GM12878 (cell line): ENCODE measurements at regions not wholly inside any gene's neighbourhood (a gene's known extent, or its start where the extent isn't known, plus 50 kb on each side); places are given as distances from the start of the nearest gene placed in this dataset.

Source experiments
- EP300 ChIP-seq, 2 experiments: fragments of 150-350 bp in 1 of 2; IDR thresholded peaks; 2 replicates each; pipeline ENCODE4 v1.6.1; 2011 to 2012; ENCODE audit warnings: low read depth in 2 of 2, low read length in 2 of 2, borderline replicate concordance in 1 of 2, improper control_type of control experiment in 1 of 2, inconsistent platforms in 1 of 2; ENCODE audit not compliant: control insufficient read depth in 1 of 2
- EZH2 ChIP-seq: IDR thresholded peaks from 2 replicates; pipeline ENCODE4 v1.6.1; 2012; ENCODE audit warnings: low read depth, mild to moderate bottlenecking, control low read depth, inconsistent platforms, low read length, borderline replicate concordance; ENCODE audit not compliant: control insufficient read depth
- MEF2B ChIP-seq: fragments of 450-650 bp; IDR thresholded peaks from 2 replicates; pipeline ENCODE4 v1.6.1; 2018; ENCODE audit warnings: mild to moderate bottlenecking, moderate library complexity; ENCODE audit not compliant: partially characterized antibody, poor library complexity, severe bottlenecking
- NFYB ChIP-seq: IDR thresholded peaks from 2 replicates; pipeline ENCODE4 v1.6.1; 2011; ENCODE audit warnings: low read depth, mild to moderate bottlenecking, low read length, improper control_type of control experiment, moderate library complexity; ENCODE audit not compliant: insufficient read depth
- POLR2A ChIP-seq: IDR thresholded peaks from 2 replicates; pipeline ENCODE4 v1.6.1; 2011; ENCODE audit warnings: low read depth, mild to moderate bottlenecking, low read length
- POLR2AphosphoS5 ChIP-seq: IDR thresholded peaks from 2 replicates; pipeline ENCODE4 v1.6.1; 2011; ENCODE audit warnings: mild to moderate bottlenecking, low read length, inconsistent platforms
- TCF12 ChIP-seq: IDR thresholded peaks from 2 replicates; pipeline ENCODE4 v1.6.1; 2011; ENCODE audit warnings: low read depth, mild to moderate bottlenecking, low read length
- TF ChIP-seq, protein P1 (sequence below): fragments of 150-350 bp; IDR thresholded peaks from 2 replicates; pipeline ENCODE4 v1.6.1; 2014; ENCODE audit warnings: mild to moderate bottlenecking, low read depth, low read length
- TF ChIP-seq, protein P2 (sequence below), 3 experiments: IDR thresholded peaks in 2 of 3; conservative IDR thresholded peaks in 1 of 3; 2 replicates each; pipeline ENCODE4 v1.5.1; 2011; ENCODE audit warnings: low read depth in 3 of 3, low read length in 3 of 3, mild to moderate bottlenecking in 3 of 3, control low read depth in 2 of 3, moderate library complexity in 2 of 3, inconsistent platforms in 1 of 3, mixed read lengths in 1 of 3; ENCODE audit not compliant: control insufficient read depth in 2 of 3, insufficient read depth in 1 of 3; ENCODE audit errors: extremely low read depth in 1 of 3

DNA sequence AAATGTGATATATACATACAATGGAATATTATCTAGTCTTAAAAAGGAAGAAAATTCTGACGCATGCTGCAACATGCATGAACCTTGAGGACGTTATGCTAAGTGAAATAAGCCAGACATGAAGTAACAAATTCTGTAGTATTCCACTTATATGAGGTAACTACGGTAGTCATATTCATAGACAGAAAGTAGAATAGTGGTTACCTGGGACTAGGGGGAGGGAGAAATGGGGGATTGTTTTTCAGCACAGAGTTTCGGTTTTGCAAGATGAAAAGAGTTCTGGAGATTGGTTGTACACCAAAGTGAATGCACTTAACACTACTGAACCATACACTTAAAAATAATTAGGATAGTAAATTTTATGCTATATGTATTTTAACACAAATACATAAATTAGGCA is 192.3 kb upstream of the FOXN2 start:
- no peak for TF ChIP-seq EZH2
- TF ChIP-seq, protein P1, sequence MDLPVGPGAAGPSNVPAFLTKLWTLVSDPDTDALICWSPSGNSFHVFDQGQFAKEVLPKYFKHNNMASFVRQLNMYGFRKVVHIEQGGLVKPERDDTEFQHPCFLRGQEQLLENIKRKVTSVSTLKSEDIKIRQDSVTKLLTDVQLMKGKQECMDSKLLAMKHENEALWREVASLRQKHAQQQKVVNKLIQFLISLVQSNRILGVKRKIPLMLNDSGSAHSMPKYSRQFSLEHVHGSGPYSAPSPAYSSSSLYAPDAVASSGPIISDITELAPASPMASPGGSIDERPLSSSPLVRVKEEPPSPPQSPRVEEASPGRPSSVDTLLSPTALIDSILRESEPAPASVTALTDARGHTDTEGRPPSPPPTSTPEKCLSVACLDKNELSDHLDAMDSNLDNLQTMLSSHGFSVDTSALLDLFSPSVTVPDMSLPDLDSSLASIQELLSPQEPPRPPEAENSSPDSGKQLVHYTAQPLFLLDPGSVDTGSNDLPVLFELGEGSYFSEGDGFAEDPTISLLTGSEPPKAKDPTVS, result no peak
- TF ChIP-seq POLR2AphosphoS5, result no peak
- no peak for TF ChIP-seq EP300 (IDR thresholded peaks at IDR 0.05; ENCODE audit: borderline replicate concordance in 1 of 2, control insufficient read depth in 1 of 2, low read depth in 2 of 2, low read length in 2 of 2)
- TF ChIP-seq, protein P2, sequence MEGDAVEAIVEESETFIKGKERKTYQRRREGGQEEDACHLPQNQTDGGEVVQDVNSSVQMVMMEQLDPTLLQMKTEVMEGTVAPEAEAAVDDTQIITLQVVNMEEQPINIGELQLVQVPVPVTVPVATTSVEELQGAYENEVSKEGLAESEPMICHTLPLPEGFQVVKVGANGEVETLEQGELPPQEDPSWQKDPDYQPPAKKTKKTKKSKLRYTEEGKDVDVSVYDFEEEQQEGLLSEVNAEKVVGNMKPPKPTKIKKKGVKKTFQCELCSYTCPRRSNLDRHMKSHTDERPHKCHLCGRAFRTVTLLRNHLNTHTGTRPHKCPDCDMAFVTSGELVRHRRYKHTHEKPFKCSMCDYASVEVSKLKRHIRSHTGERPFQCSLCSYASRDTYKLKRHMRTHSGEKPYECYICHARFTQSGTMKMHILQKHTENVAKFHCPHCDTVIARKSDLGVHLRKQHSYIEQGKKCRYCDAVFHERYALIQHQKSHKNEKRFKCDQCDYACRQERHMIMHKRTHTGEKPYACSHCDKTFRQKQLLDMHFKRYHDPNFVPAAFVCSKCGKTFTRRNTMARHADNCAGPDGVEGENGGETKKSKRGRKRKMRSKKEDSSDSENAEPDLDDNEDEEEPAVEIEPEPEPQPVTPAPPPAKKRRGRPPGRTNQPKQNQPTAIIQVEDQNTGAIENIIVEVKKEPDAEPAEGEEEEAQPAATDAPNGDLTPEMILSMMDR (IDR thresholded peaks at IDR 0.05 in 2 of 3, conservative IDR thresholded peaks at IDR 0.05 in 1 of 3; ENCODE audit: control insufficient read depth in 2 of 3, extremely low read depth in 1 of 3, insufficient read depth in 1 of 3, low read depth in 3 of 3, low read length in 3 of 3), result no peak
- TF ChIP-seq POLR2A, result no peak
- no peak for TF ChIP-seq NFYB
- no peak for TF ChIP-seq MEF2B
- no peak for TF ChIP-seq TCF12
